LNCAP (cell line): ENCODE measurements at regions not wholly inside any gene's neighbourhood (a gene's known extent, or its start where the extent isn't known, plus 50 kb on each side); places are given as distances from the start of the nearest gene placed in this dataset.

Source experiments
- TF ChIP-seq, protein P1 (sequence below): fragments of 450-650 bp; IDR thresholded peaks from 2 replicates; pipeline ENCODE4 v1.5.1; 2017; ENCODE audit warnings: mild to moderate bottlenecking

- TF ChIP-seq, protein P1, sequence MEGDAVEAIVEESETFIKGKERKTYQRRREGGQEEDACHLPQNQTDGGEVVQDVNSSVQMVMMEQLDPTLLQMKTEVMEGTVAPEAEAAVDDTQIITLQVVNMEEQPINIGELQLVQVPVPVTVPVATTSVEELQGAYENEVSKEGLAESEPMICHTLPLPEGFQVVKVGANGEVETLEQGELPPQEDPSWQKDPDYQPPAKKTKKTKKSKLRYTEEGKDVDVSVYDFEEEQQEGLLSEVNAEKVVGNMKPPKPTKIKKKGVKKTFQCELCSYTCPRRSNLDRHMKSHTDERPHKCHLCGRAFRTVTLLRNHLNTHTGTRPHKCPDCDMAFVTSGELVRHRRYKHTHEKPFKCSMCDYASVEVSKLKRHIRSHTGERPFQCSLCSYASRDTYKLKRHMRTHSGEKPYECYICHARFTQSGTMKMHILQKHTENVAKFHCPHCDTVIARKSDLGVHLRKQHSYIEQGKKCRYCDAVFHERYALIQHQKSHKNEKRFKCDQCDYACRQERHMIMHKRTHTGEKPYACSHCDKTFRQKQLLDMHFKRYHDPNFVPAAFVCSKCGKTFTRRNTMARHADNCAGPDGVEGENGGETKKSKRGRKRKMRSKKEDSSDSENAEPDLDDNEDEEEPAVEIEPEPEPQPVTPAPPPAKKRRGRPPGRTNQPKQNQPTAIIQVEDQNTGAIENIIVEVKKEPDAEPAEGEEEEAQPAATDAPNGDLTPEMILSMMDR, result no peak
Measured at GRCh38 chr3:98662699-98663098, 69.3 kb upstream of the CPOX start.

DNA sequence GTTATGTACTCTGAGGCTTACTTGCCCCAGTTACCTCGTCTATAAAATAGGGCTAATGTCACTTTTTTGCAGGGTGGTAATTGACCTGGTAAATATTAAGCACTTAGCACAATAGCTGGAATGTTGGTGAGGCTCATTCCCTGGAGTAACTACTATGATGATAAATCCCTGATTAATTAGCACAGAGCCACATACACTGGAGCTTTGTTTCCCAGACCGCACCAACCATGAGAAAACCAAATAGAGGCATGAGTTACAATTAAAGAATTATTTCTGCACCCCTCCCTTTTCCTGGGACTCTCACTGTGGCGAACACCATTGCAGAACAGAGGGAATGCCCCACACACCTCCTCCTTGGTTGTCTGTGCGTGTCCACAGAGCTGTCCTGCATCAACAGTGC is 76.6 kb upstream of the CPOX start:
- TF ChIP-seq, protein P1, result no peak

DNA sequence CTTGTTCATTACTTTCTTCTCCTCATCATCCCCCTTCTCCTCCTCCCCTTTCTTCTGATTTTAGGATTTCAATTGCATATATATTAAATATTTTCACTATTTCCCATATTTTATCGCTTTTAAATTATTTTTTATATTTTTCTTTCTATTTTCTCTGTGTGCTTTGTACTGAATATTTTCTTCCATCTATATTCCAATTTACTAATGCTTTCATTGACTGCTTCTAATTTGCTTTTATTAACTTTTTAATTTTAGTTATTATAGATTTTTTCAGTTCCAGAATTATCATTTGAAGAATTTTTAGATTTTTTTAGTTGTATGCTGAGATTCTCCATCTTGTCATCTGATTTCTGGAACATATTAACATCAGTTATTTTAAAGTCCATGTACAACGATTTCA is 83.2 kb upstream of the ST3GAL6 start:
- TF ChIP-seq, protein P1, result no peak

GRCh38 chr3:98680723-98681122 is 82.4 kb upstream of the ST3GAL6 start:
- TF ChIP-seq, protein P1, result no peak

DNA sequence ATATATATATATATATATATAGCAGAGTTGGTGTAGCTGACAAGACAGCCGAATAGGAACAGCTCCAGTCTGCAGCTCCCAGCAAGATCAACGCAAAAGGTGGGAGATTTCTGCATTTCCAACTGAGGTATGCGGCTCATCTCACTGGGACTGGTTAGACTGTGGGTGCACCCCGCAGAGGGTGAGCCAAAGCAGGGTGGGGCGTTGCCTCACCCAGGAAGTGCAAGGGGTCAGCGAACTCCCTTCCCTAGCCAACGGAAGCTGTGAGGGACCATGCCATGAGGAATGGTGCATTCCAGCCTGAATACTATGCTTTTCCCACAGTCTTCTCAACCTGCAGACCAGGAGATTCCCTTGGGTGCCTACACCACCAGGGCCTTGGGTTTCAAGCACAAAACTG is 81.7 kb upstream of the ST3GAL6 start:
- TF ChIP-seq, protein P1, result no peak

- TF ChIP-seq, protein P1, result no peak
Measured at GRCh38 chr3:98688363-98688762, 74.8 kb upstream of the ST3GAL6 start.

- TF ChIP-seq, protein P1, result no peak
Measured at GRCh38 chr3:98690876-98691275, 72.3 kb upstream of the ST3GAL6 start.

GRCh38 chr3:98691897-98692296 is 71.2 kb upstream of the ST3GAL6 start:
- TF ChIP-seq, protein P1, result no peak
